Stimulated activated CD4-positive, alpha-beta T cell treated with anti-CD3 and anti-CD28 coated beads, Interleukin-4, amount 100 ng/mL, for 24 hours (primary cell): ENCODE measurements at regions not wholly inside any gene's neighbourhood (a gene's known extent, or its start where the extent isn't known, plus 50 kb on each side); places are given as distances from the start of the nearest gene placed in this dataset.
A peak's percentile ranks its signal among the peaks of the same experiment; 100 is the strongest.

ENCODE experiments used
- DNase-seq: peaks from one replicate; pipeline ENCODE4 v3.0.0-alpha.2; 2020

GRCh38 chr4:81860111-81860510, 388.4 kb upstream of the RASGEF1B start:
- no peak for DNase-seq

GRCh38 chr4:81854406-81854805, 382.7 kb upstream of the RASGEF1B start:
- DNase-seq = no peak

GRCh38 chr4:81852031-81852715, 380.5 kb upstream of the RASGEF1B start:
- no peak for DNase-seq

- no peak for DNase-seq
Observed at GRCh38 chr4:81850701-81851100, 379.0 kb upstream of the RASGEF1B start.

- no peak for DNase-seq
Observed at GRCh38 chr4:81845761-81846160, 374.1 kb upstream of the RASGEF1B start.

GRCh38 chr4:81845273-81845672, 373.6 kb upstream of the RASGEF1B start:
- no peak for DNase-seq

- DNase-seq = peak; percentile 81
Observed at GRCh38 chr4:81844717-81845116, 373.0 kb upstream of the RASGEF1B start.

- DNase-seq = peak; percentile 18
Observed at GRCh38 chr4:81839347-81840042, 367.8 kb upstream of the RASGEF1B start.

- no peak for DNase-seq
Observed at GRCh38 chr4:81838586-81838985, 366.9 kb upstream of the RASGEF1B start.

GRCh38 chr4:81836716-81837115, 365.0 kb upstream of the RASGEF1B start:
- no peak for DNase-seq

- no peak for DNase-seq
Observed at GRCh38 chr4:81833576-81833975, 361.9 kb upstream of the RASGEF1B start.

GRCh38 chr4:81828991-81829390, 357.3 kb upstream of the RASGEF1B start:
- DNase-seq = no peak

GRCh38 chr4:81827577-81828202, 356.0 kb upstream of the RASGEF1B start:
- peak; percentile 52 for DNase-seq

- no peak for DNase-seq
Observed at GRCh38 chr4:81826817-81827424, 355.2 kb upstream of the RASGEF1B start.

GRCh38 chr4:81826335-81826734, 354.6 kb upstream of the RASGEF1B start:
- no peak for DNase-seq

GRCh38 chr4:81818385-81818920, 346.7 kb upstream of the RASGEF1B start:
- no peak for DNase-seq

GRCh38 chr4:81816031-81816761, 344.5 kb upstream of the RASGEF1B start:
- no peak for DNase-seq

- DNase-seq = no peak
Observed at GRCh38 chr4:81814987-81815541, 343.4 kb upstream of the RASGEF1B start.

GRCh38 chr4:81811562-81812293, 340.0 kb upstream of the RASGEF1B start:
- DNase-seq = no peak

GRCh38 chr4:81808011-81808672, 336.4 kb upstream of the RASGEF1B start:
- DNase-seq = no peak

GRCh38 chr4:81807386-81807785, 335.7 kb upstream of the RASGEF1B start:
- no peak for DNase-seq
